HepG2 (cell line): ENCODE measurements at regions not wholly inside any gene's neighbourhood (a gene's known extent, or its start where the extent isn't known, plus 50 kb on each side); places are given as distances from the start of the nearest gene placed in this dataset.

ENCODE experiments used
- AGO2 ChIP-seq: fragments of 200-400 bp; formaldehyde crosslinking; optimal IDR thresholded peaks from 2 replicates; pipeline ENCODE3; 2017; ENCODE audit warnings: mild to moderate bottlenecking, low read depth, low read length, moderate library complexity
- E2F2 ChIP-seq: sonication (generic); formaldehyde crosslinking; IDR thresholded peaks from 2 replicates; pipeline ENCODE4 v1.4.0; 2020; ENCODE audit warnings: missing genetic modification reagents, borderline replicate concordance
- E2F5 ChIP-seq: sonication (generic); formaldehyde crosslinking; conservative IDR thresholded peaks from 2 replicates; pipeline ENCODE4 v1.4.0; 2020; ENCODE audit warnings: missing genetic modification reagents
- GATAD1 ChIP-seq: IDR thresholded peaks from 2 replicates; pipeline ENCODE4 v1.6.1; 2016; ENCODE audit warnings: missing genetic modification reagents, missing compliant biosample characterization
- HOXA5 ChIP-seq: sonication (generic); formaldehyde crosslinking; IDR thresholded peaks from 2 replicates; pipeline ENCODE4 v1.4.0; 2020; ENCODE audit warnings: missing genetic modification reagents
- HOXD1 ChIP-seq: sonication (generic); formaldehyde crosslinking; IDR thresholded peaks from 2 replicates; pipeline ENCODE4 v1.5.0; 2020; ENCODE audit warnings: missing genetic modification reagents
- KMT2A ChIP-seq: sonication (generic); formaldehyde crosslinking; IDR thresholded peaks from 2 replicates; pipeline ENCODE4 v1.4.0; 2020; ENCODE audit warnings: missing genetic modification reagents
- MAFF ChIP-seq: IDR thresholded peaks from 2 replicates; pipeline ENCODE4 v1.6.1; 2011; ENCODE audit warnings: low read depth, low read length, improper control_type of control experiment
- MAX ChIP-seq: IDR thresholded peaks from 2 replicates; pipeline ENCODE4 v1.6.1; 2012; ENCODE audit warnings: inconsistent platforms
- MXI1 ChIP-seq: IDR thresholded peaks from 3 replicates; pipeline ENCODE4 v1.6.1; 2012; ENCODE audit warnings: low read depth, low read length, inconsistent platforms, borderline replicate concordance
- TOE1 ChIP-seq: sonication (generic); formaldehyde crosslinking; IDR thresholded peaks from 2 replicates; pipeline ENCODE4 v1.4.0; 2020; ENCODE audit warnings: mild to moderate bottlenecking, missing genetic modification reagents
- USF2 ChIP-seq, 2 experiments: sonication (generic) in 1 of 2; formaldehyde crosslinking in 1 of 2; IDR thresholded peaks; 2 replicates each; pipeline versions ENCODE4 v1.5.1 to v1.6.1; 2011 to 2020; ENCODE audit warnings: borderline replicate concordance in 1 of 2, low read depth in 1 of 2, low read length in 1 of 2, mild to moderate bottlenecking in 1 of 2, missing genetic modification reagents in 1 of 2, moderate library complexity in 1 of 2
- YY1 ChIP-seq: IDR thresholded peaks from 2 replicates; pipeline ENCODE4 v1.6.1; 2011; ENCODE audit warnings: low read length, low read depth, moderate library complexity, mild to moderate bottlenecking; ENCODE audit not compliant: insufficient read depth, insufficient replicate concordance
- ZNF569 ChIP-seq: sonication (generic); formaldehyde crosslinking; IDR thresholded peaks from 2 replicates; pipeline ENCODE4 v1.5.0; 2020; ENCODE audit warnings: mild to moderate bottlenecking, missing genetic modification reagents, moderate library complexity, borderline replicate concordance
- ZNF646 ChIP-seq: sonication (generic); formaldehyde crosslinking; IDR thresholded peaks from 2 replicates; pipeline ENCODE4 v1.9.0; 2021; ENCODE audit warnings: mild to moderate bottlenecking, missing genetic modification reagents
- ZNF703 ChIP-seq: sonication (generic); formaldehyde crosslinking; IDR thresholded peaks from 2 replicates; pipeline ENCODE4 v1.5.1; 2020; ENCODE audit warnings: missing genetic modification reagents, mild to moderate bottlenecking, moderate library complexity, borderline replicate concordance
- ZNF720 ChIP-seq: sonication (generic); formaldehyde crosslinking; IDR thresholded peaks from 2 replicates; pipeline ENCODE4 v1.4.0; 2020; ENCODE audit warnings: missing genetic modification reagents

- TF ChIP-seq USF2 (IDR thresholded peaks at IDR 0.05; ENCODE audit: low read depth, low read length) (0 out of 2 replicates have a peak, but pooled peaks have one; percentile 9), USF2 (CRISPR knock-in tag; IDR thresholded peaks at IDR 0.05; ENCODE audit: borderline replicate concordance) (0 out of 2 replicates have a peak, but pooled peaks have one; percentile 38), E2F5 (CRISPR knock-in tag) (no peak), KMT2A (CRISPR knock-in tag) (0 out of 2 replicates have a peak, but pooled peaks have one; percentile 25), ZNF646 (CRISPR knock-in tag) (0 out of 2 replicates have a peak, but pooled peaks have one; percentile 46), MAX (peak; percentile 91), HOXA5 (peak; percentile 42; the same call in 1 of the 2 replicates), MAFF (no peak), AGO2 (no peak), YY1 (no peak), ZNF569 (CRISPR knock-in tag) (no peak), HOXD1 (CRISPR knock-in tag) (no peak), MXI1 (peak; percentile 96; the same call in 2 of the 3 replicates), E2F2 (CRISPR knock-in tag) (no peak), ZNF720 (CRISPR knock-in tag) (no peak), TOE1 (no peak), GATAD1 (CRISPR knock-in tag) (0 out of 2 replicates have a peak, but pooled peaks have one; percentile 33), ZNF703 (CRISPR knock-in tag) (no peak)
Measured at GRCh38 chr11:126115816-126116331, 53.2 kb upstream of the CDON start (continued).
